ENCODE measurements at regions not wholly inside any gene's neighbourhood (a gene's known extent, or its start where the extent isn't known, plus 50 kb on each side); places are given as distances from the start of the nearest gene placed in this dataset.

GRCh38 chr20:51876313-51876940 is 74.1 kb upstream of the SALL4 start:
- DNase-seq (ENCODE audit: low read depth) = peak; percentile 25

GRCh38 chr20:51873652-51874051 is 71.3 kb upstream of the SALL4 start:
- no peak for DNase-seq (ENCODE audit: low read depth)

GRCh38 chr20:51871943-51872342 is 69.6 kb upstream of the SALL4 start:
- DNase-seq (ENCODE audit: low read depth) = peak; percentile 14

- no peak for DNase-seq (ENCODE audit: low read depth)
These were observed 66.7 kb upstream of the SALL4 start for GRCh38 chr20:51869002-51869401.

GRCh38 chr20:51867251-51867650 is 64.9 kb upstream of the SALL4 start:
- no peak for DNase-seq (ENCODE audit: low read depth)

- no peak for DNase-seq (ENCODE audit: low read depth)
These were observed 62.6 kb upstream of the SALL4 start for GRCh38 chr20:51864967-51865366.

GRCh38 chr20:51862796-51863195 is 60.5 kb upstream of the SALL4 start:
- no peak for DNase-seq (ENCODE audit: low read depth)

GRCh38 chr20:51861726-51862466 is 59.6 kb upstream of the SALL4 start:
- no peak for DNase-seq (ENCODE audit: low read depth)

- peak; percentile 70 for DNase-seq (ENCODE audit: low read depth)
These were observed 58.0 kb upstream of the SALL4 start for GRCh38 chr20:51860111-51860882.

- DNase-seq (ENCODE audit: low read depth) = no peak
These were observed 54.1 kb upstream of the SALL4 start for GRCh38 chr20:51856432-51856831.

- no peak for DNase-seq (ENCODE audit: low read depth)
These were observed 52.6 kb upstream of the SALL4 start for GRCh38 chr20:51854921-51855320.
